Upper lobe of left lung (tissue), 6 donors: ENCODE measurements at regions not wholly inside any gene's neighbourhood (a gene's known extent, or its start where the extent isn't known, plus 50 kb on each side); places are given as distances from the start of the nearest gene placed in this dataset.

Experiments
- ATAC-seq, 2 donors: fragments of 200-7000 bp; cut with Tn5 transposase; one replicate each; pipeline ENCODE4 v1.9.1; 2022; ENCODE audit warnings: mild to moderate bottlenecking in 2 of 2, moderate library complexity in 2 of 2; ENCODE audit not compliant: low FRiP score in 2 of 2
- DNase-seq, 2 donors: peaks; one replicate each; pipeline ENCODE4 v3.0.0-alpha.2; 2019 to 2020
- H3K27ac ChIP-seq, 4 donors: fragments of 200-600 bp; sonication (generic); one replicate each; pipeline ENCODE4 v1.5.1; 2016 to 2019
- H3K27me3 ChIP-seq, 4 donors: fragments of 200-600 bp; sonication (generic); one replicate each; pipeline ENCODE4 v1.5.1; 2017 to 2019
- H3K36me3 ChIP-seq, 4 donors: fragments of 200-600 bp; sonication (generic); one replicate each; pipeline ENCODE4 v1.5.1; 2016 to 2019
- H3K4me1 ChIP-seq, 4 donors: fragments of 200-600 bp; sonication (generic); one replicate each; pipeline ENCODE4 v1.5.1; 2018 to 2019
- H3K4me3 ChIP-seq, 4 donors: fragments of 200-600 bp; sonication (generic); one replicate each; pipeline ENCODE4 v1.5.1; 2017 to 2019; ENCODE audit warnings: mild to moderate bottlenecking in 2 of 4, moderate library complexity in 1 of 4
- H3K9me3 ChIP-seq, 4 donors: fragments of 200-600 bp; sonication (generic); one replicate each; pipeline ENCODE4 v1.5.1; 2018 to 2019
- CTCF ChIP-seq, 6 experiments: fragments of 450-650 bp in 4 of 6; fragments of 200-600 bp in 2 of 6; sonication (generic) in 2 of 6; IDR thresholded peaks; one replicate each; pipeline ENCODE4 v1.5.1; 2016 to 2019; ENCODE audit warnings: antibody characterized with exemption in 6 of 6
- EP300 ChIP-seq, 4 donors: sonication (generic); formaldehyde crosslinking; IDR thresholded peaks; one replicate each; pipeline ENCODE4 v1.5.1; 2017; ENCODE audit warnings: antibody characterized with exemption in 4 of 4, control low read depth in 2 of 4
- POLR2A ChIP-seq, 4 donors: fragments of 450-650 bp; IDR thresholded peaks; one replicate each; pipeline ENCODE4 v1.5.1; 2016 to 2017; ENCODE audit warnings: antibody characterized with exemption in 4 of 4, mild to moderate bottlenecking in 2 of 4
- POLR2AphosphoS5 ChIP-seq, 2 donors: sonication (generic); formaldehyde crosslinking; IDR thresholded peaks; one replicate each; pipeline ENCODE4 v1.5.1; 2017; ENCODE audit warnings: antibody characterized with exemption in 2 of 2
- WGBS, 2 donors: methylation state at CpG; one replicate each; pipeline ENCODE4 v1.1.5; 2017 to 2018; 5-methylcytosine and 5-hydroxymethylcytosine counted together
- donor health status: DM: no; HTN: no; CAD: no; lungs with moderate emphysema.
- donor health status: DM: no; HTN: yes; CAD: no; lungs with severe emphysema.

GRCh38 chr5:27652505-27652904 is 614.1 kb upstream of the CDH9 start:
- WGBS, 2 donors = 58 to 73% methylated on average over 4 of the region's 4 CpGs
- Histone ChIP-seq H3K27ac (no peak overlapping the region), H3K4me3 (no peak overlapping the region), H3K9me3 (no peaks in the 10 kb centered on the region), H3K27me3 (no peaks in the 10 kb centered on the region), H3K4me1 (no peaks in the 10 kb centered on the region), H3K36me3 (no peaks in the 10 kb centered on the region)
- no peak for DNase-seq
- ATAC-seq = no peak
- TF ChIP-seq CTCF (IDR thresholded peaks at IDR 0.05) (no peak), POLR2A (IDR thresholded peaks at IDR 0.05) (no peak), EP300 (IDR thresholded peaks at IDR 0.05) (no peak), POLR2AphosphoS5 (IDR thresholded peaks at IDR 0.05) (no peak)

GRCh38 chr5:27639005-27639612 is 600.7 kb upstream of the CDH9 start:
- Histone ChIP-seq H3K27ac (no peak overlapping the region), H3K27me3 (no peaks in the 10 kb centered on the region), H3K9me3 (peaks cover 0 to 3% (median 0%) of the 10 kb centered on the region in 4 donors), H3K4me1 (no peaks in the 10 kb centered on the region), H3K36me3 (no peaks in the 10 kb centered on the region), H3K4me3 (no peak overlapping the region)
- ATAC-seq (no peak), DNase-seq (no peak)
- 68 to 75% methylated on average over 6 of the region's 6 CpGs for WGBS, 2 donors
- no peak for TF ChIP-seq CTCF (IDR thresholded peaks at IDR 0.05)
- no peak for TF ChIP-seq POLR2A (IDR thresholded peaks at IDR 0.05)
- no peak for TF ChIP-seq EP300 (IDR thresholded peaks at IDR 0.05)
- TF ChIP-seq POLR2AphosphoS5 (IDR thresholded peaks at IDR 0.05) = no peak

GRCh38 chr5:27619982-27620381 is 581.6 kb upstream of the CDH9 start:
- H3K4me3 ChIP-seq = no peak overlapping the region
- no peaks in the 10 kb centered on the region for H3K27me3 ChIP-seq
- ATAC-seq = no peak
- no peak for TF ChIP-seq POLR2AphosphoS5 (IDR thresholded peaks at IDR 0.05)
- no peak for TF ChIP-seq EP300 (IDR thresholded peaks at IDR 0.05)
- TF ChIP-seq POLR2A (IDR thresholded peaks at IDR 0.05) = no peak
- TF ChIP-seq CTCF (IDR thresholded peaks at IDR 0.05) = no peak
- no peak for DNase-seq
- no peaks in the 10 kb centered on the region for H3K9me3 ChIP-seq
- no peak overlapping the region for H3K27ac ChIP-seq
- 84 to 95% methylated on average over 2 of the region's 2 CpGs for WGBS, 2 donors
- H3K4me1 ChIP-seq = no peaks in the 10 kb centered on the region
- no peaks in the 10 kb centered on the region for H3K36me3 ChIP-seq

GRCh38 chr5:27612161-27612560 is 573.8 kb upstream of the CDH9 start:
- no peak for ATAC-seq
- no peaks in the 10 kb centered on the region for H3K9me3 ChIP-seq
- DNase-seq = no peak
- no peaks in the 10 kb centered on the region for H3K36me3 ChIP-seq
- H3K4me3 ChIP-seq = no peak overlapping the region
- WGBS, 2 donors = 40 to 62% methylated on average over 3 of the region's 3 CpGs
- H3K27ac ChIP-seq = no peak overlapping the region
- no peaks in the 10 kb centered on the region for H3K4me1 ChIP-seq
- no peak for TF ChIP-seq EP300 (IDR thresholded peaks at IDR 0.05)
- no peak for TF ChIP-seq POLR2AphosphoS5 (IDR thresholded peaks at IDR 0.05)
- no peak for TF ChIP-seq CTCF (IDR thresholded peaks at IDR 0.05)
- TF ChIP-seq POLR2A (IDR thresholded peaks at IDR 0.05) = no peak
- no peaks in the 10 kb centered on the region for H3K27me3 ChIP-seq

GRCh38 chr5:27608992-27609391 is 570.6 kb upstream of the CDH9 start:
- WGBS, 2 donors = 87 to 97% methylated on average over 3 of the region's 3 CpGs
- DNase-seq = no peak
- no peak for TF ChIP-seq CTCF (IDR thresholded peaks at IDR 0.05)

More at GRCh38 chr5:27608992-27609391, 570.6 kb upstream of the CDH9 start:
- no peaks in the 10 kb centered on the region for H3K4me1 ChIP-seq
- no peaks in the 10 kb centered on the region for H3K27me3 ChIP-seq
- H3K36me3 ChIP-seq = no peaks in the 10 kb centered on the region
- ATAC-seq = no peak
- no peak overlapping the region for H3K4me3 ChIP-seq
- H3K9me3 ChIP-seq = no peaks in the 10 kb centered on the region
- no peak overlapping the region for H3K27ac ChIP-seq
